Stimulated activated CD4-positive, alpha-beta T cell treated with anti-CD3 and anti-CD28 coated beads, Interleukin-12 subunit alpha, Interleukin-12 subunit beta, amount 100 ng/mL, for 24 hours (primary cell): ENCODE measurements at regions not wholly inside any gene's neighbourhood (a gene's known extent, or its start where the extent isn't known, plus 50 kb on each side); places are given as distances from the start of the nearest gene placed in this dataset.
"Not testable (repeated sequence)": the region's sequence is repeated elsewhere in the genome, so short reads cannot be mapped to it uniquely, and the experiment has no call there.

Source experiments
- DNase-seq, 2 experiments: peaks; one replicate each; pipeline ENCODE4 v3.0.0-alpha.2; 2020; ENCODE audit warnings: low read depth in 2 of 2

GRCh38 chr3:150130404-150131100 is 159.9 kb upstream of the PFN2 start:
- no peak for DNase-seq

- no peak for DNase-seq
Observed at GRCh38 chr3:150129166-150129565, 158.5 kb upstream of the PFN2 start.

- no peak for DNase-seq
Observed at GRCh38 chr3:150128126-150128525, 157.4 kb upstream of the PFN2 start.

GRCh38 chr3:150127011-150127490 is 156.4 kb upstream of the PFN2 start:
- DNase-seq, result no peak

- DNase-seq, result no peak
Observed at GRCh38 chr3:150124142-150124541, 153.4 kb upstream of the PFN2 start.

- not testable (repeated sequence) for DNase-seq
Observed at GRCh38 chr3:150123249-150123648, 152.6 kb upstream of the PFN2 start.

GRCh38 chr3:150118219-150118618 is 147.5 kb upstream of the PFN2 start:
- no peak for DNase-seq

- no peak for DNase-seq
Observed at GRCh38 chr3:150117076-150117475, 146.4 kb upstream of the PFN2 start.

- DNase-seq, result no peak
Observed at GRCh38 chr3:150116196-150116595, 145.5 kb upstream of the PFN2 start.

- no peak for DNase-seq
Observed at GRCh38 chr3:150114873-150115540, 144.3 kb upstream of the PFN2 start.

- no peak for DNase-seq
Observed at GRCh38 chr3:150114273-150114672, 143.6 kb upstream of the PFN2 start.

- no peak for DNase-seq
Observed at GRCh38 chr3:150110097-150110496, 139.4 kb upstream of the PFN2 start.

GRCh38 chr3:150107429-150108175 is 136.9 kb upstream of the PFN2 start:
- no peak for DNase-seq

- no peak for DNase-seq
Observed at GRCh38 chr3:150106740-150107428, 136.2 kb upstream of the PFN2 start.

GRCh38 chr3:150105886-150106612 is 135.4 kb upstream of the PFN2 start:
- no peak for DNase-seq

- DNase-seq, result no peak
Observed at GRCh38 chr3:150105025-150105424, 134.3 kb upstream of the PFN2 start.

GRCh38 chr3:150104564-150104963 is 133.9 kb upstream of the PFN2 start:
- no peak for DNase-seq

- no peak for DNase-seq
Observed at GRCh38 chr3:150101016-150101415, 130.3 kb upstream of the PFN2 start.

- no peak for DNase-seq
Observed at GRCh38 chr3:150098621-150099020, 127.9 kb upstream of the PFN2 start.

GRCh38 chr3:150097588-150097890 is 126.8 kb upstream of the PFN2 start:
- no peak for DNase-seq

- DNase-seq, result no peak
Observed at GRCh38 chr3:150096700-150097587, 126.2 kb upstream of the PFN2 start.
